CD14-positive monocyte (primary cell): ENCODE measurements at regions not wholly inside any gene's neighbourhood (a gene's known extent, or its start where the extent isn't known, plus 50 kb on each side); places are given as distances from the start of the nearest gene placed in this dataset.

Source experiments
- DNase-seq, 3 donors: peaks; one replicate each; pipeline ENCODE4 v3.0.0-alpha.2; 2011 to 2022
- H2AFZ ChIP-seq: 2 replicates; pipeline ENCODE4 v1.6.0; 2012; ENCODE audit warnings: mild to moderate bottlenecking, low read depth, low read length, inconsistent platforms; ENCODE audit not compliant: insufficient read depth, poor library complexity, severe bottlenecking
- H3K27ac ChIP-seq, 2 donors: 1 replicate in 1 of 2; 2 replicates in 1 of 2; pipeline ENCODE4 v1.5.1; 2012 to 2013; ENCODE audit warnings: low read length in 2 of 2, control low read depth in 1 of 2, inconsistent platforms in 1 of 2, low read depth in 1 of 2, mild to moderate bottlenecking in 1 of 2
- H3K27me3 ChIP-seq, 2 donors: one replicate each; pipeline versions ENCODE4 v1.6.0 to v1.6.1; 2011 to 2013; ENCODE audit warnings: low read length in 2 of 2; ENCODE audit not compliant: control insufficient read depth in 2 of 2, insufficient read depth in 2 of 2
- H3K36me3 ChIP-seq, 2 donors: replicated peaks in 1 of 2; 1 replicate in 1 of 2; 2 replicates in 1 of 2; pipeline versions ENCODE4 v1.5.1 to v1.6.1; 2012 to 2013; ENCODE audit warnings: low read length in 2 of 2, control low read depth in 1 of 2, inconsistent platforms in 1 of 2, mild to moderate bottlenecking in 1 of 2; ENCODE audit not compliant: insufficient read depth in 2 of 2, control insufficient read depth in 1 of 2
- H3K4me1 ChIP-seq, 2 donors: 1 replicate in 1 of 2; 2 replicates in 1 of 2; pipeline versions ENCODE4 v1.5.1 to v1.6.1; 2012 to 2013; ENCODE audit warnings: low read length in 2 of 2, control low read depth in 1 of 2, inconsistent platforms in 1 of 2, mild to moderate bottlenecking in 1 of 2, moderate library complexity in 1 of 2; ENCODE audit not compliant: insufficient read depth in 2 of 2, control insufficient read depth in 1 of 2
- H3K4me2 ChIP-seq: replicated peaks from 2 replicates; pipeline ENCODE3; 2012; ENCODE audit warnings: low read length, moderate library complexity, mild to moderate bottlenecking; ENCODE audit not compliant: poor library complexity, severe bottlenecking; ENCODE audit errors: extremely low read depth
- H3K4me3 ChIP-seq, 3 experiments: fragments of 200-600 bp in 1 of 3; sonication (generic) in 1 of 3; replicated peaks in 1 of 3; 1 replicate in 2 of 3; 2 replicates in 1 of 3; pipeline ENCODE4 v1.5.1; 2011 to 2013; ENCODE audit warnings: low read length in 3 of 3, mild to moderate bottlenecking in 3 of 3, control low read depth in 2 of 3, low read depth in 2 of 3, inconsistent platforms in 1 of 3, moderate library complexity in 1 of 3
- H3K79me2 ChIP-seq: 2 replicates; pipeline ENCODE4 v1.6.0; 2012; ENCODE audit warnings: mild to moderate bottlenecking, control low read depth, inconsistent platforms, low read length, moderate library complexity; ENCODE audit not compliant: insufficient read depth
- H3K9ac ChIP-seq: 2 replicates; pipeline ENCODE4 v1.6.0; 2017; ENCODE audit warnings: low read length, mild to moderate bottlenecking; ENCODE audit not compliant: insufficient read depth, poor library complexity, severe bottlenecking
- H3K9me3 ChIP-seq, 2 donors: replicated peaks in 1 of 2; 1 replicate in 1 of 2; 2 replicates in 1 of 2; pipeline versions ENCODE4 v1.5.1 to v1.6.1; 2012 to 2013; ENCODE audit warnings: low read length in 2 of 2, control low read depth in 1 of 2; ENCODE audit not compliant: control insufficient read depth in 1 of 2, insufficient read depth in 1 of 2
- H4K20me1 ChIP-seq: 2 replicates; pipeline ENCODE4 v1.6.0; 2012; ENCODE audit warnings: mild to moderate bottlenecking, low read length, control low read depth, moderate library complexity; ENCODE audit not compliant: insufficient read depth
- H3K27ac Mint-ChIP-seq, 7 donors: one replicate each; pipeline ENCODE4 v1.8.0; 2020; ENCODE audit warnings: mild to moderate bottlenecking in 7 of 7, mixed read lengths in 7 of 7, moderate library complexity in 6 of 7, inconsistent platforms in 2 of 7
- H3K27me3 Mint-ChIP-seq, 3 donors: one replicate each; pipeline ENCODE4 v1.8.0; 2021 to 2022; ENCODE audit warnings: low read depth in 3 of 3, mild to moderate bottlenecking in 3 of 3, mixed read lengths in 3 of 3, moderate library complexity in 3 of 3, inconsistent platforms in 1 of 3
- H3K36me3 Mint-ChIP-seq, 2 donors: one replicate each; pipeline ENCODE4 v1.8.0; 2020; ENCODE audit warnings: mixed read lengths in 2 of 2, inconsistent platforms in 1 of 2, mild to moderate bottlenecking in 1 of 2
- H3K4me1 Mint-ChIP-seq: one replicate; pipeline ENCODE4 v1.8.0; 2020; ENCODE audit warnings: mild to moderate bottlenecking, mixed read lengths
- H3K4me3 Mint-ChIP-seq, 2 donors: one replicate each; pipeline ENCODE4 v1.8.0; 2020; ENCODE audit warnings: mild to moderate bottlenecking in 2 of 2, mixed read lengths in 2 of 2, moderate library complexity in 1 of 2
- H3K9me3 Mint-ChIP-seq, 7 donors: one replicate each; pipeline ENCODE4 v1.8.0; 2020 to 2022; ENCODE audit warnings: mixed read lengths in 7 of 7, mild to moderate bottlenecking in 6 of 7, moderate library complexity in 6 of 7, inconsistent platforms in 2 of 7
- WGBS: methylation state at CpG from one replicate; pipeline ENCODE4 v1.1.5; 2013; ENCODE audit warnings: missing lambda C conversion rate; ENCODE audit not compliant: insufficient coverage; 5-methylcytosine and 5-hydroxymethylcytosine counted together
- intact Hi-C, 2 donors: fragments of 100-400 bp; cut with micrococcal nuclease; formaldehyde crosslinking; loops; one replicate each; pipeline versions ENCODE4 v1.15.0 to v1.15.1; 2023
- TF ChIP-seq, protein P1 (sequence below): fragments of 200-600 bp; IDR thresholded peaks from one replicate; pipeline ENCODE4 v1.8.0; 2022; ENCODE audit warnings: antibody characterized with exemption, mild to moderate bottlenecking

DNA sequence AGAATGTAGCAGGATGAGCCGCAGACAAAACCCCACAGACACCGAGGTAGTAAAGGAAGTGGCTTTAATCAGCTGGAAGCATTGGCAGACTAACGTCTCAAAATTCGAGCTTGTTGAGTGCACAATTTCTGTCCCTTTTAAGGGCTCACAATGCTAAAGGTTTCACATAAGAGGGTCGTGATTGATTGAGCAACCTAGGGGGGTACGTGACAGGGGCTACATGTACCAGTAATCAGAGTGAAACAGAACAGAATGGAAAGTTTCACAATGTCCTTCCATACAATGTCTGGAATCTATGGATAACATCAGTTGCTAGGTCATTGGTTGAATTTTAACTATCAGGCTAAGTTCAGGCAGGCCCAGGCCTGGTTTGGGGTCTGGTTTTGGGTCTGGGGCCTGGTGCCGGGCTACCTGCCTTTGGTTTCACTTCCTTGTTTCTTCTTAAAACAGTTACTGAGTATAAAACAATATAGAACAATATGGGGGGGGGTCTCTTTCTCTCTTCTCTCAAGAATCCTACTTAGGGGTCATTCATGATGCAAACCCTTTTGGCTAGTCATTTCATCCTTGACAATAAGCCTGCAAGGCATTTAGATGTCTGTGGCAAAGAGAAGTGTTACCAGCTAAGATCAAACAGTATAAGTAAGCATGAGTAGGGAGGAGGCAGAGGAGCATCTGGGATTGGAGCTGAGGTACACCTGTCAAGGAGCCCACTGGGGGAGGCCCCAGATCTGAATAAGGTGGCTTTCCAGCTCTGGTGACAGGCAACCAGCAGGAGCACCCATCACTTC is 364.1 kb downstream of the TNS3 start:
- Mint-ChIP-seq H3K9me3 (peaks cover 0 to 5% (median 0%) of the 10 kb centered on the region in 7 donors), H3K27ac (no peak overlapping the region), H3K4me1 (no peaks in the 10 kb centered on the region), H3K4me3 (no peak overlapping the region), H3K36me3 (no peaks in the 10 kb centered on the region), H3K27me3 (no peaks in the 10 kb centered on the region)
- H3K79me2 ChIP-seq: no peaks in the 10 kb centered on the region
- H3K36me3 ChIP-seq: no peaks in the 10 kb centered on the region
- no peak overlapping the region for H3K9ac ChIP-seq
- no peak overlapping the region for H3K4me2 ChIP-seq
- DNase-seq: no peak
- H3K27ac ChIP-seq: no peak overlapping the region
- no peak overlapping the region for H2AFZ ChIP-seq
- H3K9me3 ChIP-seq: no peaks in the 10 kb centered on the region
- no peaks in the 10 kb centered on the region for H4K20me1 ChIP-seq
- no peaks in the 10 kb centered on the region for H3K4me1 ChIP-seq
- 22% methylated on average over 3 of the region's 7 CpGs for WGBS
- H3K27me3 ChIP-seq: no peaks in the 10 kb centered on the region
- intact Hi-C loops: no loop called here
- TF ChIP-seq, protein P1, sequence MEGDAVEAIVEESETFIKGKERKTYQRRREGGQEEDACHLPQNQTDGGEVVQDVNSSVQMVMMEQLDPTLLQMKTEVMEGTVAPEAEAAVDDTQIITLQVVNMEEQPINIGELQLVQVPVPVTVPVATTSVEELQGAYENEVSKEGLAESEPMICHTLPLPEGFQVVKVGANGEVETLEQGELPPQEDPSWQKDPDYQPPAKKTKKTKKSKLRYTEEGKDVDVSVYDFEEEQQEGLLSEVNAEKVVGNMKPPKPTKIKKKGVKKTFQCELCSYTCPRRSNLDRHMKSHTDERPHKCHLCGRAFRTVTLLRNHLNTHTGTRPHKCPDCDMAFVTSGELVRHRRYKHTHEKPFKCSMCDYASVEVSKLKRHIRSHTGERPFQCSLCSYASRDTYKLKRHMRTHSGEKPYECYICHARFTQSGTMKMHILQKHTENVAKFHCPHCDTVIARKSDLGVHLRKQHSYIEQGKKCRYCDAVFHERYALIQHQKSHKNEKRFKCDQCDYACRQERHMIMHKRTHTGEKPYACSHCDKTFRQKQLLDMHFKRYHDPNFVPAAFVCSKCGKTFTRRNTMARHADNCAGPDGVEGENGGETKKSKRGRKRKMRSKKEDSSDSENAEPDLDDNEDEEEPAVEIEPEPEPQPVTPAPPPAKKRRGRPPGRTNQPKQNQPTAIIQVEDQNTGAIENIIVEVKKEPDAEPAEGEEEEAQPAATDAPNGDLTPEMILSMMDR: no peak
- H3K4me3 ChIP-seq: no peak overlapping the region

DNA sequence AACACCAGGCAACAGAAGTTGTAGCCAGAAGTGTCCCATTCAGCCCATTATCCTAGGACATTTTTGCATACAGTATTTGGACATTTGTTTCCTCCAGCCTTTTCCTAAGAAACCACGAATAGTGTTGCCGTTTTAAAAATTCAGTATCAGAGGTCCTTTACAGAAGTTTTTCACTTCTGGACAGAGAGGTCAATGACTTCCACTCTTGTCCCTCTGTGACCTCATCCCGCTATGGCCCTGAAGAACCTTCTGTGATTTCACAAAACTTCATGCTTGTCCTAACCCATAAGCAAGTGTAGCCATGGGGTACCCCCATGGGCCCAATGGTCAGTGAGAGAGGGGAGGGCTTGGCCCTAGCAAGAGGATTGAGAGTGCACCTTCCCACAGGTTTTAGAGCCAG is 364.8 kb downstream of the TNS3 start:
- no peak for DNase-seq
- TF ChIP-seq, protein P1: no peak
- intact Hi-C loops: no loop called here
- Mint-ChIP-seq H3K4me3 (no peak overlapping the region), H3K36me3 (no peaks in the 10 kb centered on the region), H3K4me1 (no peaks in the 10 kb centered on the region), H3K27me3 (peaks cover 0 to 1% (median 0%) of the 10 kb centered on the region in 3 donors), H3K9me3 (peaks cover 0 to 5% (median 0%) of the 10 kb centered on the region in 7 donors), H3K27ac (no peak overlapping the region)
- Histone ChIP-seq H3K4me2 (no peak overlapping the region), H4K20me1 (no peaks in the 10 kb centered on the region), H2AFZ (no peak overlapping the region), H3K9me3 (no peaks in the 10 kb centered on the region), H3K79me2 (no peaks in the 10 kb centered on the region), H3K27me3 (no peaks in the 10 kb centered on the region), H3K27ac (no peak overlapping the region), H3K4me3 (no peak overlapping the region), H3K4me1 (no peaks in the 10 kb centered on the region), H3K9ac (no peak overlapping the region), H3K36me3 (no peaks in the 10 kb centered on the region)
- WGBS: 70% methylated on average over 2 of the region's 3 CpGs
